ENCODE measurements at regions not wholly inside any gene's neighbourhood (a gene's known extent, or its start where the extent isn't known, plus 50 kb on each side); places are given as distances from the start of the nearest gene placed in this dataset.

DNA sequence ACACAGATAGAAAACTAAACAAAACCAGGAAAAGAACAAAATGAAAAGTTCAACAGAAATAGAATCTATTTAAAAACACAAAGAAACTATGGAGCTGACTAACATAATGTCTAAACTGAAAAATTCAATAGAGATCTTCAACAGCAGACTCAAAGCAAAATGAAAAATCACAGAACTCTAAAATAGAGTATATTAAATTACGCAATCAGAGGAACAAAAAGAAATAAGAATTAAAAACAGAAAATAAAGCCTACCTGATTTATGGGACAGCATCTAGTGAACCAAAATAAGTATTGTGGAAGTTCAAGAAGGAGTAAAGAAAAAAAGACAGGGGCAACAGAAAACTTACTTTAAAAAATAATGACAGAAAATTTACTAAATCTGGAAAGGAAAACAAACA is 152.1 kb upstream of the GALNT5 start:
- TF ChIP-seq, protein P1, sequence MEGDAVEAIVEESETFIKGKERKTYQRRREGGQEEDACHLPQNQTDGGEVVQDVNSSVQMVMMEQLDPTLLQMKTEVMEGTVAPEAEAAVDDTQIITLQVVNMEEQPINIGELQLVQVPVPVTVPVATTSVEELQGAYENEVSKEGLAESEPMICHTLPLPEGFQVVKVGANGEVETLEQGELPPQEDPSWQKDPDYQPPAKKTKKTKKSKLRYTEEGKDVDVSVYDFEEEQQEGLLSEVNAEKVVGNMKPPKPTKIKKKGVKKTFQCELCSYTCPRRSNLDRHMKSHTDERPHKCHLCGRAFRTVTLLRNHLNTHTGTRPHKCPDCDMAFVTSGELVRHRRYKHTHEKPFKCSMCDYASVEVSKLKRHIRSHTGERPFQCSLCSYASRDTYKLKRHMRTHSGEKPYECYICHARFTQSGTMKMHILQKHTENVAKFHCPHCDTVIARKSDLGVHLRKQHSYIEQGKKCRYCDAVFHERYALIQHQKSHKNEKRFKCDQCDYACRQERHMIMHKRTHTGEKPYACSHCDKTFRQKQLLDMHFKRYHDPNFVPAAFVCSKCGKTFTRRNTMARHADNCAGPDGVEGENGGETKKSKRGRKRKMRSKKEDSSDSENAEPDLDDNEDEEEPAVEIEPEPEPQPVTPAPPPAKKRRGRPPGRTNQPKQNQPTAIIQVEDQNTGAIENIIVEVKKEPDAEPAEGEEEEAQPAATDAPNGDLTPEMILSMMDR (IDR thresholded peaks at IDR 0.05; ENCODE audit: low read depth, low read length, poor library complexity, severe bottlenecking): no peak
- no peak for TF ChIP-seq EZH2phosphoT487 (IDR thresholded peaks at IDR 0.05; ENCODE audit: borderline replicate concordance, low read length)

Data from DOHH2 (cell line).